Tibial nerve (tissue), 3 donors: ENCODE measurements at regions not wholly inside any gene's neighbourhood (a gene's known extent, or its start where the extent isn't known, plus 50 kb on each side); places are given as distances from the start of the nearest gene placed in this dataset.

Experiments used
- CTCF ChIP-seq, 5 experiments: fragments of 200-600 bp in 3 of 5; fragments of 450-650 bp in 2 of 5; sonication (generic) in 3 of 5; IDR thresholded peaks; one replicate each; pipeline ENCODE4 v1.5.1; 2016 to 2019; ENCODE audit warnings: antibody characterized with exemption in 5 of 5, mild to moderate bottlenecking in 3 of 5, moderate library complexity in 2 of 5
- POLR2A ChIP-seq, 2 donors: fragments of 450-650 bp; IDR thresholded peaks; one replicate each; pipeline ENCODE4 v1.6.1; 2017; ENCODE audit warnings: antibody characterized with exemption in 2 of 2, mild to moderate bottlenecking in 2 of 2, moderate library complexity in 2 of 2

- TF ChIP-seq POLR2A (IDR thresholded peaks at IDR 0.05) (no peak), CTCF (IDR thresholded peaks at IDR 0.05) (no peak)
Observed at GRCh38 chr2:225184948-225185347, 142.7 kb upstream of the DOCK10 start.
